NCI-H2171 treated with DMSO at 0.1 percent for 48 hours (cell line): ENCODE measurements at regions not wholly inside any gene's neighbourhood (a gene's known extent, or its start where the extent isn't known, plus 50 kb on each side); places are given as distances from the start of the nearest gene placed in this dataset.
"Not testable (repeated sequence)": the region's sequence is repeated elsewhere in the genome, so short reads cannot be mapped to it uniquely, and the experiment has no call there.

Source experiments
- DNase-seq: peaks from one replicate; lab custom pipeline; 2025; lab: John Stamatoyannopoulos, UW

- no peak for DNase-seq
Observed at GRCh38 chr6:128738112-128738511, 144.8 kb upstream of the LAMA2 start.

GRCh38 chr6:128736780-128737179 lies 146.2 kb upstream of the LAMA2 start:
- no peak for DNase-seq

DNA sequence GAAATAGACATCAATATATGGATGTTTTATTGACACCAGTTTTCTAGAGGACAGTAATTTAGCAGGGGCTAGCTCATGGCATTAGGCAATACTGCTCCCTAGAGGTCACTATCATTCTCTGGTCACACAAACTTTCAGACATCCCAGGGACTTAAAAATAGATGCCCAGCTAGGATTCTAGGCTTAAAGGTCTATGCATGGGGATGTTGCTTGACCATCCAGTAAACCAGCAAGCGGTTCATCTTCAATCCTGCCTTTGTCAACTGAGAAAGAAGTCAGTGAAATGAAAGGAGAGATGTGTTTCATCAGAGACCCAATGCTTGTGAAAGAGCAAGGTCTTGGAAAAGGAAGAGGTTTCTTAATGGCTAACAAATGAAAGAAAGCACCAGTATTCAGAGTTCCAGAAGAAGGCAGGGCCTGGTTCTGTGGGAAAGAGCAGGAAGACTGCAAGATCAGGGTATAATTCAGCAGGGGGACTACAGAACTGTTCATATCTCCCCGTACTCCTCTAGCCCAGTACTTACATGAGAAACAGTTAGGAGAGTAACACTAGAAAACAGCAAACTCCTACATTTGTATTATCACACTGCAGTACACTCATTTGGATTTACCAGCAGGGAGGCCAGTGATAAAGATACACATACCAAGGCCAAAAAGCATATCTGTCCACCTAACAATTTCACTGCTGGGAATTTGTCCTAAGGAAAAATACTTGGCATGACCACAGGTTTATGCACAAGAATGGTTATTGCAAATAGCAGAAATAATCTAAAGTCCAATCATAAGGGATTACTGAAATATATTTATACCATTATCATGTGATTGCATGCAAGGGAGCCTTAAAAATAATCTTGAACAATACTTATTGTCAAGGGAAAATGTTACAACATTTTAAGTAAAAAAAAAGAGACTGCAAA lies 151.4 kb upstream of the LAMA2 start:
- peak; percentile 36 for DNase-seq

- DNase-seq, result no peak
Observed at GRCh38 chr6:128727500-128727899, 155.4 kb upstream of the LAMA2 start.

- no peak for DNase-seq
Observed at GRCh38 chr6:128725271-128726233, 157.4 kb upstream of the LAMA2 start.

DNA sequence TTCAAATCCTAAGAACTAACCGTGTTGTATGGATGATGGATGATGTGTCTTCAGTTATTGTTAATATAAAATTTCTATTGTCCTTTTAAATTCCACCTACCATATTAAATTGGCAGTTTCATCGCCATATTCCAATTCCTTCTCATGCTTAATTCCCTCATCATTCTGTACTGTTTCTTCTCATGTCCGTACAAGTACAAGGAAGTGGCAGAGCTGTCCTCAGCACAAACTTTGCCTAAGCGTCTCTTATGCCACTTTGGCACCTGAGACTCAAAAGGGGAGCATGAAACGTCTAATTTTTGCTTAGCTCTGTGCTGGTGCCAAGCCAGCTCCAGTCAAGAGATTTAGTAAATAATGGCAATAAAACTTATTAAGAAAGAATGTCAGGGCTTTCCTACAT lies 158.2 kb upstream of the LAMA2 start:
- no peak for DNase-seq

DNA sequence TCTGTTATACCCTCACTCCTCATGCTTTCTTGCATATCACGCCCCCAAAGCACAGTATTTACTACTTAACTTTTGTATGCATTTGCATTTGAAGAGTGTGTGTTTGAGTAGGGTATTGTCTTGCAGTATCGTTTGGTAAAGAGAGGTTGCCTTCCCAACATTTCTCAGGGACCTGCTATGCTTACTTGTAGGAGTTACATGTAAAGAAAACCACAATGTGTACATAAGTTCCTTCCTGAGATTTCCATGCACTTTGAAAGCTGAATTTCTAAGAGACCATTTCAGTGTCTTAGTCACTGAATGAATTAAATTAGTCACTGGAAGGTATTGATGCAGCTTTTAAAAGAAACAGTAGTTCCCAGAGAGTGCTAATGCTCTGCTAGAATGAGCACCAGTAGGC lies 159.3 kb upstream of the LAMA2 start:
- DNase-seq, result no peak

- no peak for DNase-seq
Observed at GRCh38 chr6:128720891-128721290, 162.0 kb upstream of the LAMA2 start.

DNA sequence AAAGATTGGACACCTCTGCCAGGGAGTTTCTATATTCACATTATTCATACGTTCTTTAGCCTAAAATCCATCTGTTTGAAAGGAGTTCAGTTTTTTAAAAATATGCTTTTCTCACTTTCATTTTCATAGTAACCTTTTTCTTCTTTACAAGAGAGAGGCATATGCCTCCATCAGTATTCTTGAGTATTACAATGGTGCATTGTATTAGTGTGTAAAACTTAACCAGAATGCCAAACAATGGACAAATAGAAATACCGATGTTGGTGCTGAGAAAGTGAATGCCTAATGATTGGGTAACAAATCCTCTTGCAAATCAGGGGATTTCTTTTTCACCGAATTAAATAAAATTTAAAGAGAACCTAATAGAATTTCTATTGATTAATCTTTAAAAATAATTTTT lies 163.2 kb upstream of the LAMA2 start:
- DNase-seq, result no peak

- no peak for DNase-seq
Observed at GRCh38 chr6:128713461-128713860, 169.5 kb upstream of the LAMA2 start.

DNA sequence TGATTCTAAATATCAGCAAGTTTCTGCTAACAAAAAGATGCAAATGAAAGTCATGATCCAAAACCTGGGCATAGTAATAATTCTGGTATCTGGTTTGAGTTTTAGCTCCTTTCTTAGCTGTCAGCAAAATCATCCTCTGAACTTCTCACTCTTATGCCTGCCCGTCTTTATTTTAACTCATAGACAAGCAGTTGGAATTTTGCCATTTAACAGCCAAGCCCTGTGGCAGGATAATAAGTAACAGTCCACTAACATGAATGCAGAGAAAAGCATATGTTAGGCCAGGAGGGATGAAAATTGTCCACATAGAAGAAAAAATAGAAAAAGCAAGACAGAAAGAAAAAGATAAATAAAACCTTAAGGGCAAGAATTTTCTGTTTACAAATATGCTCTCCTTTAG lies 170.0 kb upstream of the LAMA2 start:
- no peak for DNase-seq

DNA sequence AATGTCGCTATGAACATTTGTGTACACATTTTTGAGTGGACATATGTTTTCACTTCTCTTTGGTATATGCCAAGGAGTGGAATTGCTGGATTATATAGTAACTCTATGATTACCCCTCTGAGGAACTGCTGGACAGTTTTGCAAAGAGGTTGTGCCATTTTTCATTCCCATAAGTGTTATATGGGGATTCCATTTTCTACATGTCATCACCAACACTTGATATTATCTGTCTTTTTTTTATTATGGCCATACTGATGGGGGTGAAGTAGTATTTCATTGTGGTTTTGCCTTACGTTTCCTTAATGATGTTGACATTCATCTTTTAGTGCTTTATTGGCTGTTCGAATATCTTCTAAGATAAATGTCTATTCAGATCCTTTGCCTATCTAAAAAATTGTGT lies 171.8 kb upstream of the LAMA2 start:
- DNase-seq, result no peak

GRCh38 chr6:128710315-128710714 lies 172.6 kb upstream of the LAMA2 start:
- DNase-seq, result no peak

GRCh38 chr6:128704601-128705000 lies 178.3 kb upstream of the LAMA2 start:
- no peak for DNase-seq

- not testable (repeated sequence) for DNase-seq
Observed at GRCh38 chr6:128703794-128704193, 179.1 kb upstream of the LAMA2 start.

- no peak for DNase-seq
Observed at GRCh38 chr6:128696691-128697689, 176.6 kb upstream of the PTPRK start.

DNA sequence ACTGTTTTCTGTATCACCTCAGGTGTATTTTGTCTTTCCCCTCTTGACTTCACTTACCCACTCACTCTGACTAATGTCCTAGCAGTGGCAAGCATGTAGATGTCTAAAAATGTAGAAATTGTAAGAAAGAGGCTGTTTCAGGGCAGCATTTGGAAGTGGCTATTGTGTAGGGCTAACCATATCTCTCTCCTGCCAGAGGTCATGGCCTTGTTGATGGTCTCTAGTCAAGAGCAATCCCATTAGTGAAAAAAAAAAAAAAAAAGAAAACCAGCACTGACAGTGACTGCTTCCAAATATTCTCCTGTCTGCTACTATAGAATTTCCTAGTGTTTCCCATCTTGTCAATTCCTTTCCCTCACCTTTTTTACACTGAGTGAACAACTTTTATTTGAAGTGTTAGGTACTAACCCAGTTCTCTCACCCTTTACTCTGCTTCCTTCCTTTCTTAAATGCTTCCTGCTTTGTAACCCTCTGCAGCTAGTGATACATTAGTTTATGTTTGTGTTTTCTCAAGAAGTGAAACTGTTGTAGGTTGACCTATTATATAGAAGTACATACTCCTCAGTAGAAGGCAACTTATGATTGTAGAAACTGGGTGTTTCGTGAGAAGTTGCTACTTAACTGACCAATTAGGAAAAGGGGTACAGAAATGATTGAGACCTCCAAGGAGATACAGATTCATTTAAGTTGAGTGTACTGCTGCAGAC lies 174.1 kb upstream of the PTPRK start:
- no peak for DNase-seq

DNA sequence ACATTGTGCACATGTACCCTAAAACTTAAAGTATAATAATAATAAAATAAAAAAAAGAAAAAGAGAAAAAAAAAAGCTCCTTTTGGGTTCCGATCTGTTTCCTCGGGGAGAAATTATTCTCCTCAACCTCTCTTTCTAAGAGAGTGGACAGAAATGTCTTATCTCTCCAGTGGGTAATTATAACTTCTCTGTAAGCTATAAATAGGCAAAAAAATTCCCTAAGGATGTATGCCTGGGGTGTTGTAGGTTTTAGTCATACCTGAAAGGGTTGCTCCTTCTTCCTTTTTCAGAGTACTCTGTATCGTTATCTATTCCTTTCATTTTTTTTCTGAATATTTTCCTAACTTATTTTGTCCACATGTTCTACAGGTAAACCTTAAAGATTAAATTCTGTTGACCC lies 169.7 kb upstream of the PTPRK start:
- no peak for DNase-seq

GRCh38 chr6:128686084-128686483 lies 165.7 kb upstream of the PTPRK start:
- DNase-seq, result no peak

DNA sequence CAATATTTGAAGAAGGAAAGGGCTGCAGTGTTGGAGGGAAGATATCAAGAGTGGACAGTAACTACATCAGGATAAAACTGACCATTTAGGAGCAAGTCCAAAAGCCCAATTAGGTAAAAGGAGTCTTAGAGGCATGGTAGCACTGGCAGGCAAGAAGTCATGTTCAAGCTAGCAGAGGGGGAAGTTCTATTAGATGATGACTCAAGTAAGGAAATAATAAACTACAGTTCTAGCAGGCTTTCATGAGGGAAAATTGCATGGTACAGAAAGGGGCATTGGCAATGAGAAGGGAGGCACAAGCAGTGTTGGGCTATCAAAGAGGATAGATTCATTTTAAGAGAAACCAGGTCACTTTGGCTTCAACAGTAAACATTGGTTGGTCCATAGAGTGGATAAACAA lies 156.1 kb upstream of the PTPRK start:
- no peak for DNase-seq

- no peak for DNase-seq
Observed at GRCh38 chr6:128672023-128672422, 151.6 kb upstream of the PTPRK start.
